Esophagus muscularis mucosa (tissue), 4 donors: ENCODE measurements at regions not wholly inside any gene's neighbourhood (a gene's known extent, or its start where the extent isn't known, plus 50 kb on each side); places are given as distances from the start of the nearest gene placed in this dataset.

Experiments
- DNase-seq: peaks from one replicate; pipeline ENCODE4 v3.0.0-alpha.2; 2017; ENCODE audit errors: extremely low spot score
- H3K27ac ChIP-seq, 4 donors: fragments of 200-600 bp; sonication (generic); replicated peaks in 1 of 4; 1 replicate in 3 of 4; 2 replicates in 1 of 4; pipeline ENCODE4 v1.5.1; 2016 to 2019; ENCODE audit warnings: mild to moderate bottlenecking in 1 of 4
- H3K27me3 ChIP-seq, 4 donors: fragments of 200-600 bp; sonication (generic); one replicate each; pipeline versions ENCODE4 v1.5.1 to v1.6.0; 2016 to 2019
- H3K36me3 ChIP-seq, 4 donors: fragments of 200-600 bp; sonication (generic); one replicate each; pipeline ENCODE4 v1.5.1; 2016 to 2019
- H3K4me1 ChIP-seq, 4 donors: fragments of 200-600 bp; sonication (generic); one replicate each; pipeline ENCODE4 v1.5.1; 2016 to 2019
- H3K4me3 ChIP-seq, 4 donors: fragments of 200-600 bp; sonication (generic); 1 replicate in 2 of 4; 2 replicates in 2 of 4; pipeline ENCODE4 v1.5.1; 2016 to 2019; ENCODE audit warnings: mild to moderate bottlenecking in 4 of 4, moderate library complexity in 1 of 4
- H3K9me3 ChIP-seq, 4 donors: fragments of 200-600 bp; sonication (generic); 1 replicate in 3 of 4; 2 replicates in 1 of 4; pipeline ENCODE4 v1.5.1; 2016 to 2019
- CTCF ChIP-seq, 3 experiments: fragments of 200-600 bp in 2 of 3; fragments of 450-650 bp in 1 of 3; sonication (generic) in 2 of 3; IDR thresholded peaks; one replicate each; pipeline ENCODE4 v1.5.1; 2017 to 2019; ENCODE audit warnings: antibody characterized with exemption in 3 of 3, mild to moderate bottlenecking in 2 of 3, moderate library complexity in 1 of 3
- EP300 ChIP-seq: sonication (generic); formaldehyde crosslinking; IDR thresholded peaks from one replicate; pipeline ENCODE4 v1.6.1; 2017; ENCODE audit warnings: antibody characterized with exemption
- POLR2A ChIP-seq: fragments of 450-650 bp; IDR thresholded peaks from one replicate; pipeline ENCODE4 v1.6.1; 2017; ENCODE audit warnings: antibody characterized with exemption, moderate library complexity, mild to moderate bottlenecking, low read depth
- POLR2AphosphoS5 ChIP-seq, 2 donors: sonication (generic); formaldehyde crosslinking; IDR thresholded peaks; one replicate each; pipeline ENCODE4 v1.6.1; 2017; ENCODE audit warnings: antibody characterized with exemption in 2 of 2
- WGBS: methylation state at CpG from one replicate; pipeline ENCODE4 v1.1.5; 2018; 5-methylcytosine and 5-hydroxymethylcytosine counted together
- intact Hi-C: fragments of 100-400 bp; cut with DNase I; formaldehyde crosslinking; loops from one replicate; pipeline ENCODE4 v1.15.1; 2023

DNA sequence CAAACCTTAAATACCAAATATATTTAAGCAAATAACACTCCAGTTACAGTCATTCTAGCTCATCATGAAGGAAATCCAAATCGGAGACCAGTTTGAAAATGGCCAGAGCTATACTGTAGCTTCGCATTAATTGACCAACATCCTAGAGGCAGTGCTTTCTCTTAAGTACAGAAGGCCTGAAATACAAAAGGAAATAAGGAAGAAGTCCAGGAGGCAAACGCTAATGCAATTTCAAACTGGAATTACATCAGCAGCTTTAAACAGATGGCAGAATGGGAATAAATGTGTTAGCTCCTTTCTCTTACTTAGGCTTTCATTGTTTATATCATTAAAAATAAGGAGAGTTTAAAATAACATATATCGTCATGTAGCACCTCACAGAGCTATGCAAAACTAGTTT lies 197.0 kb downstream of the SEC61B start:
- TF ChIP-seq POLR2AphosphoS5 (IDR thresholded peaks at IDR 0.05) (no peak), CTCF (IDR thresholded peaks at IDR 0.05) (no peak), EP300 (no peak), POLR2A (no peak)
- 55% methylated on average over 4 of the region's 4 CpGs for WGBS
- no peaks in the 10 kb centered on the region for H3K36me3 ChIP-seq
- no peak overlapping the region for H3K4me3 ChIP-seq
- H3K27me3 ChIP-seq, result no peaks in the 10 kb centered on the region
- H3K9me3 ChIP-seq, result no peaks in the 10 kb centered on the region
- H3K4me1 ChIP-seq, result no peaks in the 10 kb centered on the region
- no peak overlapping the region for H3K27ac ChIP-seq
- intact Hi-C loops, result no loop called here
- DNase-seq, result no peak

DNA sequence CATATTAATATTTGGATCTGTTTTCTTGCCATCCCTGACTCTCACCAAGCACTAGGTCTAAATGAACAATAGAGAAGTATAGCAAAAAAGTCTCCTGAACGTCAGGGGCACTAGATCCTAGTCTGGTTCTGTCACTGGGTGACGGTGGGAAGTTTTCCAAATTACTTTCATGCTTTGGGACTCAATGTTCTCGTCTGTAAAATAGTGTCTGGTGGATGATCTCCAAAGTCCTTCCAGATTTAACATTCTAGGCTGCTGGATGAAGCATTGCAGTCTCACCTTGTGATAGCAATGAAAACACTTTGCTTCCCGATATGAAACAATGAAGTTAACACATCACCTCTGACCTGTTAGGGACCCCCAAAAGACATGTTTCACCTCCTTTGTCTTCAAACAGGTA lies 199.3 kb downstream of the SEC61B start:
- WGBS, result 72% methylated on average over 4 of the region's 4 CpGs
- no peak for DNase-seq
- Histone ChIP-seq H3K36me3 (no peaks in the 10 kb centered on the region), H3K4me3 (no peak overlapping the region), H3K27ac (no peak overlapping the region), H3K27me3 (no peaks in the 10 kb centered on the region), H3K9me3 (no peaks in the 10 kb centered on the region), H3K4me1 (no peaks in the 10 kb centered on the region)
- TF ChIP-seq CTCF (IDR thresholded peaks at IDR 0.05), result no peak
- no peak for TF ChIP-seq POLR2AphosphoS5 (IDR thresholded peaks at IDR 0.05)
- no peak for TF ChIP-seq EP300
- TF ChIP-seq POLR2A, result no peak
- intact Hi-C loops, result no loop called here

DNA sequence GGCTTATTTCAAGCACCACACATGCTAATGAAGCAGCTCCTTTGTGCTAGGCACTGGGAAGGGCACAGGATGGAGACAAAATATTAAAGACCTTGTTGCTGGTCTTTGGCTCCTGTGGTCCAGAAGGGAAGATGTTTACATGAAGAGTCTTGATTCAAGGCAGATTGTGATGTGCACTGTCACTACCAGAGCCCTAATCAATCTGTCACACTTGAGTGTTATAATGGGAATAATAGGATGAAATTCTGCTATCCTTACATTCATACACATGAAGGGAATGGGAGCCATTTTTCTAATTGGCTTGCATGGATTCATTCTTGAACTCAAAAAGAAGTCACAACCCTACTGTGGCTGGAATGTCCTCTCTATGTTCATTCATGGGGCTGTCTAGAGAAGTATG lies 203.0 kb downstream of the SEC61B start:
- intact Hi-C loops, result no loop called here
- Histone ChIP-seq H3K4me3 (no peak overlapping the region), H3K9me3 (no peaks in the 10 kb centered on the region), H3K27ac (no peak overlapping the region), H3K4me1 (no peaks in the 10 kb centered on the region), H3K36me3 (no peaks in the 10 kb centered on the region), H3K27me3 (no peaks in the 10 kb centered on the region)
- peak; percentile 50 for DNase-seq
- no peak for TF ChIP-seq EP300
- TF ChIP-seq CTCF (IDR thresholded peaks at IDR 0.05), result no peak
- no peak for TF ChIP-seq POLR2A
- no peak for TF ChIP-seq POLR2AphosphoS5 (IDR thresholded peaks at IDR 0.05)

DNA sequence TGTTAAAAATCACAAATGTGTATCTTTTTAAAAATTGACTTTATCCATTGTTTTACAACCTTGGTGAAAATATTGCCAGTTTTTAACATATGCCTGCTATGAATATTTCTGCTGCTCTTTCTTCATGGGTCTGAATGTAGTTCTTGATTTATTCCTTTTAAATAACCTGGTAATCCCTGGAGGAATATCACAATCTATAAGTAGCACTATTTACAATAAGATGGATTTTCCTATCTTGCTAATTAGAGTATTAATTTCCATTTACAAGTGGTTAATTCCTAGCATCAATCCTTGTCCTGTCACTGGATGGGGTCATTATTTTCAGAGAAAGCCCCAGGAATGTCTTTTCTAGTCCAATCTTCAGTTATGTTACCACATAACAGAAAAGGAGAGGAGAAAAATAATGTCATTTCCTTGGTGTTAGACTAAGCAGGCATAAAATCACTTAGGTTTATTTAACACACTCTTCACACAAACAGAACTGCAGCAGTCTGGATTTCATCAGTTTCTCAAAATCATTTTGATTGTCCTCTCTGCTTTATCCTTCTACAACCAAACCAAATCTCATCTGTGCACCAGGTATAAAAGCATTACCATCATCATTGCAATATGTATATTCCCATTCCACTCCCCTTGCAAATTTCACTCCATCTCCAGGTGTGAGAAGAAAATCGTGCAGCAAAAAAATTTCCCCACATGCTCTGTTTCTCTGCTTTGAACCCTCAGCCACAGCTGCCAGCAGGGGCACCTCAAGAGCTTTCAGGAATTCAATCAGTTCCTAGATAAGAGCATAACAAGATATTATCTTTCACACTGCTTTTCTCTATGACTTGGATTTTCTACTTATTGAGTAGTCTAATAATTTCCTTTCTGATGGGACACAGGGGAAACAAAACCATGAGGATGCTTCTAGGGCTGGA lies 204.1 kb downstream of the SEC61B start:
- TF ChIP-seq EP300 (no peak), POLR2AphosphoS5 (IDR thresholded peaks at IDR 0.05) (no peak), CTCF (IDR thresholded peaks at IDR 0.05) (no peak), POLR2A (no peak)
- no peaks in the 10 kb centered on the region for H3K9me3 ChIP-seq
- H3K36me3 ChIP-seq, result no peaks in the 10 kb centered on the region
- H3K27me3 ChIP-seq, result no peaks in the 10 kb centered on the region
- WGBS, result 54% methylated on average over 1 of the region's 1 CpG
- H3K4me1 ChIP-seq, result no peaks in the 10 kb centered on the region
- peak; percentile 26 for DNase-seq
- intact Hi-C loops, result no loop called here
- no peak overlapping the region for H3K27ac ChIP-seq
- H3K4me3 ChIP-seq, result no peak overlapping the region

GRCh38 chr9:99427260-99427659 lies 205.2 kb downstream of the SEC61B start:
- H3K27ac ChIP-seq, result no peak overlapping the region
- no peak for TF ChIP-seq EP300
- TF ChIP-seq CTCF (IDR thresholded peaks at IDR 0.05), result no peak
- TF ChIP-seq POLR2AphosphoS5 (IDR thresholded peaks at IDR 0.05), result no peak
- TF ChIP-seq POLR2A, result no peak
- H3K4me3 ChIP-seq, result no peak overlapping the region
- H3K9me3 ChIP-seq, result no peaks in the 10 kb centered on the region
- no peak for DNase-seq
- H3K36me3 ChIP-seq, result no peaks in the 10 kb centered on the region
- intact Hi-C loops, result no loop called here
- H3K27me3 ChIP-seq, result no peaks in the 10 kb centered on the region
- no peaks in the 10 kb centered on the region for H3K4me1 ChIP-seq
